Lower leg skin (tissue), 3 donors: ENCODE measurements at regions not wholly inside any gene's neighbourhood (a gene's known extent, or its start where the extent isn't known, plus 50 kb on each side); places are given as distances from the start of the nearest gene placed in this dataset.

Experiments used
- CTCF ChIP-seq, 3 donors: fragments of 450-650 bp; IDR thresholded peaks; one replicate each; pipeline ENCODE4 v1.5.1; 2016; ENCODE audit warnings: antibody characterized with exemption in 3 of 3, mild to moderate bottlenecking in 3 of 3, moderate library complexity in 2 of 3
- POLR2A ChIP-seq, 2 donors: fragments of 450-650 bp; IDR thresholded peaks; one replicate each; pipeline ENCODE4 v1.6.1; 2016 to 2017; ENCODE audit warnings: antibody characterized with exemption in 2 of 2, mild to moderate bottlenecking in 1 of 2, moderate library complexity in 1 of 2

- TF ChIP-seq CTCF (IDR thresholded peaks at IDR 0.05), result no peak
- no peak for TF ChIP-seq POLR2A (IDR thresholded peaks at IDR 0.05)
Measured at GRCh38 chr9:90245661-90246060, 397.0 kb downstream of the DIRAS2 start.
